GM23248 (cell line): ENCODE measurements at regions not wholly inside any gene's neighbourhood (a gene's known extent, or its start where the extent isn't known, plus 50 kb on each side); places are given as distances from the start of the nearest gene placed in this dataset.

Experiments used
- DNase-seq: peaks from one replicate; pipeline ENCODE4 v3.0.0-alpha.2; 2015
- H2AFZ ChIP-seq: fragments of 200-600 bp; sonication (generic); 2 replicates; pipeline ENCODE4 v1.6.1; 2016; ENCODE audit warnings: antibody characterized with exemption
- H3F3A ChIP-seq: fragments of 200-600 bp; sonication (generic); 2 replicates; pipeline ENCODE4 v1.6.1; 2016; ENCODE audit warnings: mild to moderate bottlenecking, antibody characterized with exemption, mixed run types; ENCODE audit not compliant: insufficient read depth
- H3K27ac ChIP-seq: fragments of 200-600 bp; sonication (generic); 2 replicates; pipeline ENCODE4 v1.5.1; 2016; ENCODE audit warnings: mild to moderate bottlenecking
- H3K27me3 ChIP-seq: fragments of 200-600 bp; sonication (generic); replicated peaks from 2 replicates; pipeline ENCODE4 v1.6.1; 2016; ENCODE audit warnings: mild to moderate bottlenecking; ENCODE audit not compliant: insufficient read depth
- H3K36me3 ChIP-seq: fragments of 200-600 bp; sonication (generic); 2 replicates; pipeline ENCODE4 v1.6.1; 2016; ENCODE audit warnings: low read depth, mild to moderate bottlenecking
- H3K4me1 ChIP-seq: fragments of 200-600 bp; sonication (generic); 2 replicates; pipeline ENCODE4 v1.6.1; 2016; ENCODE audit warnings: mild to moderate bottlenecking; ENCODE audit not compliant: insufficient read depth
- H3K4me2 ChIP-seq: fragments of 200-600 bp; sonication (generic); one replicate; pipeline ENCODE4 v1.6.1; 2016; ENCODE audit warnings: mild to moderate bottlenecking; ENCODE audit not compliant: unreplicated experiment
- H3K4me3 ChIP-seq: fragments of 200-600 bp; sonication (generic); 2 replicates; pipeline ENCODE4 v1.5.1; 2016; ENCODE audit warnings: mild to moderate bottlenecking
- H3K79me2 ChIP-seq: fragments of 200-600 bp; sonication (generic); 2 replicates; pipeline ENCODE4 v1.6.1; 2016; ENCODE audit warnings: mild to moderate bottlenecking; ENCODE audit not compliant: insufficient read depth
- H3K9ac ChIP-seq: fragments of 200-600 bp; sonication (generic); 2 replicates; pipeline ENCODE4 v1.6.1; 2016; ENCODE audit warnings: mild to moderate bottlenecking
- H3K9me2 ChIP-seq: fragments of 200-600 bp; sonication (generic); 2 replicates; pipeline ENCODE4 v1.6.1; 2016; ENCODE audit warnings: mixed run types, mild to moderate bottlenecking, moderate library complexity; ENCODE audit not compliant: insufficient read depth
- H3K9me3 ChIP-seq: fragments of 200-600 bp; sonication (generic); one replicate; pipeline ENCODE4 v1.6.1; 2017; ENCODE audit warnings: low read depth
- H4K20me1 ChIP-seq: fragments of 200-600 bp; sonication (generic); 2 replicates; pipeline ENCODE4 v1.6.0; 2016; ENCODE audit not compliant: insufficient read depth
- EZH2 ChIP-seq: fragments of 200-600 bp; sonication (generic); IDR thresholded peaks from 2 replicates; pipeline ENCODE4 v1.6.1; 2018; ENCODE audit warnings: antibody characterized with exemption, mild to moderate bottlenecking; ENCODE audit not compliant: insufficient read depth, poor library complexity, severe bottlenecking
- EZH2phosphoT487 ChIP-seq: fragments of 200-600 bp; sonication (generic); IDR thresholded peaks from 2 replicates; pipeline ENCODE4 v1.6.1; 2018; ENCODE audit warnings: antibody characterized with exemption, moderate library complexity, mild to moderate bottlenecking, low read depth; ENCODE audit not compliant: insufficient read depth
- WGBS, 2 experiments: methylation state at CpG; one replicate each; pipeline ENCODE4 v1.1.6; 2015 to 2017; ENCODE audit warnings: low lambda C conversion rate in 2 of 2, low coverage in 1 of 2; ENCODE audit errors: missing lambda C conversion rate in 2 of 2; 5-methylcytosine and 5-hydroxymethylcytosine counted together
- in situ Hi-C: fragments of 300-500 bp; cut with MboI; formaldehyde crosslinking; loops from 2 replicates; pipeline ENCODE4 v1.15.0; 2020

- WGBS, 2 experiments = 0 to 7% methylated on average over 1 of the region's 1 CpG
- Histone ChIP-seq H3K9me2 (no peaks in the 10 kb centered on the region), H3K9me3 (no peaks in the 10 kb centered on the region), H3K79me2 (no peaks in the 10 kb centered on the region), H3K4me1 (no peaks in the 10 kb centered on the region), H3F3A (no peaks in the 10 kb centered on the region), H4K20me1 (no peaks in the 10 kb centered on the region), H3K4me3 (no peak overlapping the region), H3K4me2 (no peak overlapping the region), H2AFZ (no peak overlapping the region), H3K9ac (no peak overlapping the region), H3K36me3 (no peaks in the 10 kb centered on the region), H3K27ac (no peak overlapping the region), H3K27me3 (no peaks in the 10 kb centered on the region)
- no peak for DNase-seq
- in situ Hi-C loops = no loop called here
- TF ChIP-seq EZH2 (no peak), EZH2phosphoT487 (no peak)
Measured at GRCh38 chrX:14194711-14195110, 165.0 kb upstream of the GEMIN8 start.

DNA sequence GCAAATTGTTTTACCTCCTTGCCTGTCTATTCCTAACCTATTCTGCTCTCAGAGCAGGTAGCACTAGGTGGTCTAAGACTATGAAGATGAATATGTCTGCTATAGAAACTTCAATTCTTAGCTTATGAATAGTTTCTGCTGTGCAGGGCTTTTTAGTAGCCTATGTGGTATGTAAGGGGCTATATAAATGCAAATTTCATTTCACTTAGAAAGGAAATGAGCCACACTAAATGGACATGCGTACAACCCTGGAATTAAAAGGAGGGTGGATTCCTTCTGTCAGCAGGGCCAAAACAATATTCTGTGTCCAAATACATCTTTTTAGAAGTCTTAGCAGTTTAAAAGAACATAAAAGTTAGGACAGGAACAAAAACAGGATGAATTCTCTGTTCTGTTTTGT is 163.9 kb upstream of the GEMIN8 start:
- no peak overlapping the region for H3K4me3 ChIP-seq
- TF ChIP-seq EZH2phosphoT487 = no peak
- no peak for TF ChIP-seq EZH2
- no peak overlapping the region for H3K4me2 ChIP-seq
- H3K9ac ChIP-seq = no peak overlapping the region
- 0% methylated on average over 1 of the region's 1 CpG for WGBS, 2 experiments
- H3F3A ChIP-seq = no peaks in the 10 kb centered on the region
- no peaks in the 10 kb centered on the region for H3K79me2 ChIP-seq
- H3K9me3 ChIP-seq = no peaks in the 10 kb centered on the region
- H3K9me2 ChIP-seq = no peaks in the 10 kb centered on the region
- H4K20me1 ChIP-seq = no peaks in the 10 kb centered on the region
- no peaks in the 10 kb centered on the region for H3K4me1 ChIP-seq
- H3K27ac ChIP-seq = no peak overlapping the region
- no peak for DNase-seq
- H3K36me3 ChIP-seq = no peaks in the 10 kb centered on the region
- H3K27me3 ChIP-seq = no peaks in the 10 kb centered on the region
- no peak overlapping the region for H2AFZ ChIP-seq
- in situ Hi-C loops = no loop called here

DNA sequence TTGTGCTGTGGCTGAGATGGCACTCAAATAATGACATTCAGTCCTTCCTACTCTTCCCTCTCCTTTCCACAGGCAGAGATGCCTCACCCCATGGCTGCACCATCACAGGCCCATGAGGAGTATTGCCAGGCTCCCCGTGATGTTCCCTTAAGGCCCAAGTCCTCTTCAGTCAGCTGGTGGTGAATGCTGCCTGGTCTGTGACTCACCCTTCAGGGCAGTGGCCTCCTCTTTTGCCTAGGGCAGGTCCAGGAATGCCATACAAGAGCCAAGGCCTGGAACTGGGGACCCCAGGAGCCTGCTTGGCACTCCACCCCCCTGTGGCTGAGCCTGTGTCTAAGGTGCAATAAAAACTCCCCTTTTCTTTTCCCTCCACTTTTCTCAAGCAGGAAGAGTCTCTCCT is 144.2 kb upstream of the GEMIN8 start:
- Histone ChIP-seq H3K36me3 (no peaks in the 10 kb centered on the region), H3K79me2 (no peaks in the 10 kb centered on the region), H3K4me3 (no peak overlapping the region), H3F3A (no peaks in the 10 kb centered on the region), H2AFZ (no peak overlapping the region), H3K27ac (no peak overlapping the region), H3K9ac (no peak overlapping the region), H3K9me2 (no peaks in the 10 kb centered on the region), H3K9me3 (no peaks in the 10 kb centered on the region), H4K20me1 (no peaks in the 10 kb centered on the region), H3K27me3 (no peaks in the 10 kb centered on the region), H3K4me2 (no peak overlapping the region), H3K4me1 (no peaks in the 10 kb centered on the region)
- in situ Hi-C loops = no loop called here
- TF ChIP-seq EZH2 (no peak), EZH2phosphoT487 (no peak)
- WGBS, 2 experiments = 0% methylated on average over 1 of the region's 1 CpG; no CpG with 5 or more reads in 1 of the 2 experiments
- no peak for DNase-seq

DNA sequence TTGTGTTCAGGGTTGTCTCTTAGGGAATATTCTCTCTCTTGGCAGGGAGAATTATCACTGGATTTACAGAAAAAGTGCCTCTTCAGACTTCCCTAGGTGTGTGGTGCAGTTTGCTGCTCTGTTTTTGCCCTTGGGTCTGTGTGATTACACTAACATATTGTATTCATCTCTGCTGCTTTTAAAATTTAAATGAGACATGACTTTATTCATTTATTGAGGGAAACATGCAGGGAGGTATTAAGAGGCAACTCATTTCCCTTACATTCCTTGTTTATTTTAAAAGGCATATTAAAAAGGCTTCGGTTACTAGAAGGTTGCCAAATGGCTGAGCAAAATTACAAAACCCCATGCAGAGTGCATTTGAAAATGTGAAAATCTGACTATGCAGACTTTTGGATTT is 135.1 kb upstream of the GEMIN8 start:
- no peak for TF ChIP-seq EZH2phosphoT487
- TF ChIP-seq EZH2 = no peak

GRCh38 chrX:14125462-14125861 is 95.8 kb upstream of the GEMIN8 start:
- Histone ChIP-seq H3K9ac (no peak overlapping the region), H4K20me1 (no peaks in the 10 kb centered on the region), H3K36me3 (no peaks in the 10 kb centered on the region), H3K4me2 (no peak overlapping the region), H3F3A (no peaks in the 10 kb centered on the region), H2AFZ (no peak overlapping the region), H3K9me2 (no peaks in the 10 kb centered on the region), H3K79me2 (no peaks in the 10 kb centered on the region), H3K4me1 (no peaks in the 10 kb centered on the region), H3K4me3 (no peak overlapping the region), H3K9me3 (no peaks in the 10 kb centered on the region), H3K27me3 (no peaks in the 10 kb centered on the region), H3K27ac (no peak overlapping the region)
- in situ Hi-C loops = no loop called here
- TF ChIP-seq EZH2phosphoT487 = no peak
- no peak for TF ChIP-seq EZH2
- WGBS, 2 experiments = 0% methylated on average over 4 of the region's 4 CpGs
- no peak for DNase-seq

More for the DNA sequence above, 135.1 kb upstream of the GEMIN8 start:
- no peaks in the 10 kb centered on the region for H3F3A ChIP-seq
- no peaks in the 10 kb centered on the region for H3K9me3 ChIP-seq
- H3K9ac ChIP-seq = no peak overlapping the region
- H2AFZ ChIP-seq = no peak overlapping the region
- H3K9me2 ChIP-seq = no peaks in the 10 kb centered on the region
- no peaks in the 10 kb centered on the region for H3K36me3 ChIP-seq
- H3K79me2 ChIP-seq = no peaks in the 10 kb centered on the region
- WGBS, 2 experiments = 25 to 47% methylated on average over 1 of the region's 1 CpG
- no peaks in the 10 kb centered on the region for H3K4me1 ChIP-seq
- no peak overlapping the region for H3K4me3 ChIP-seq
- no peaks in the 10 kb centered on the region for H4K20me1 ChIP-seq
- in situ Hi-C loops = no loop called here
- DNase-seq = no peak
- H3K27ac ChIP-seq = no peak overlapping the region
- H3K4me2 ChIP-seq = no peak overlapping the region
- H3K27me3 ChIP-seq = no peaks in the 10 kb centered on the region
